HepG2 (cell line): ENCODE measurements at regions not wholly inside any gene's neighbourhood (a gene's known extent, or its start where the extent isn't known, plus 50 kb on each side); places are given as distances from the start of the nearest gene placed in this dataset.
A peak's percentile ranks its signal among the peaks of the same experiment; 100 is the strongest.

Experiments
- ATAC-seq: fragments of 200-7000 bp; cut with Tn5 transposase; 3 replicates; pipeline ENCODE4 v1.9.1; 2020; ENCODE audit warnings: mild to moderate bottlenecking, moderate library complexity
- BruUV-seq: library from RNA; stranded (reverse); fragments of 400-500 nt; replicated peaks from 2 replicates; lab custom pipeline; 2021; lab: Mats Ljungman, UMichigan
- CTCF ChIA-PET: fragments of 300-600 bp; formaldehyde crosslinking; extraction: SDS; loops from one replicate; lab custom pipeline; 2021; ENCODE audit warnings: low total read pairs, inconsistent platforms, low intra/inter-chr PET ratio; lab: Yijun Ruan, JAX
- POLR2A ChIA-PET: fragments of 350-600 bp; sonication (Branson Sonifier 250); formaldehyde crosslinking; loops from one replicate; lab custom pipeline; 2020; ENCODE audit warnings: antibody characterized with exemption, inconsistent platforms; lab: Yijun Ruan, JAX
- DNase-seq: peaks from one replicate; pipeline ENCODE4 v3.0.0-alpha.2; 2015; ENCODE audit warnings: low spot score
- FAIRE-seq: peaks from 3 replicates; lab custom pipeline; 2011; peaks lifted over from hg19 to GRCh38; lab: Jason Lieb, UNC
- H2AFZ ChIP-seq: one replicate; pipeline ENCODE4 v1.6.1; 2011; ENCODE audit warnings: low read length, inconsistent platforms
- H3K27ac ChIP-seq: fragments of 300-600 bp; 3 replicates; pipeline ENCODE4 v1.8.0; 2011; ENCODE audit warnings: mixed run types, mild to moderate bottlenecking, mixed read lengths, low read length, inconsistent platforms; ENCODE audit not compliant: insufficient read depth; ENCODE audit errors: extremely low read length
- H3K27me3 ChIP-seq, 2 experiments: fragments of 200-600 bp in 1 of 2; 2 replicates in 1 of 2; 3 replicates in 1 of 2; pipeline versions ENCODE4 v1.6.0 to v1.8.0; 2011; ENCODE audit warnings: low read length in 2 of 2, mild to moderate bottlenecking in 2 of 2, moderate library complexity in 2 of 2, inconsistent platforms in 1 of 2; ENCODE audit not compliant: insufficient read depth in 2 of 2, control insufficient read depth in 1 of 2
- H3K36me3 ChIP-seq, 2 experiments: fragments of 200-600 bp in 1 of 2; replicated peaks in 1 of 2; 2 replicates in 1 of 2; 3 replicates in 1 of 2; pipeline versions ENCODE4 v1.5.1 to v1.8.0; 2011; ENCODE audit warnings: low read length in 2 of 2, inconsistent platforms in 1 of 2; ENCODE audit not compliant: insufficient read depth in 2 of 2, control insufficient read depth in 1 of 2
- H3K4me1 ChIP-seq: 2 replicates; pipeline ENCODE4 v1.5.1; 2012; ENCODE audit warnings: low read length, inconsistent platforms; ENCODE audit not compliant: insufficient read depth
- H3K4me2 ChIP-seq: 2 replicates; pipeline ENCODE4 v1.6.0; 2011; ENCODE audit warnings: low read depth, low read length, inconsistent platforms
- H3K4me3 ChIP-seq, 3 experiments: fragments of 200-600 bp in 1 of 3; sonication (generic), shearing (Covaris generic) in 1 of 3; replicated peaks in 1 of 3; 2 replicates each; pipeline ENCODE4 v1.5.1; 2011 to 2016; ENCODE audit warnings: low read length in 3 of 3, inconsistent platforms in 2 of 3, low read depth in 2 of 3, mild to moderate bottlenecking in 2 of 3, control low read depth in 1 of 3, mixed read lengths in 1 of 3; ENCODE audit not compliant: insufficient read depth in 1 of 3
- H3K79me2 ChIP-seq: one replicate; pipeline ENCODE4 v1.6.1; 2011; ENCODE audit warnings: low read length, inconsistent platforms; ENCODE audit not compliant: insufficient read depth
- H3K9ac ChIP-seq: 2 replicates; pipeline ENCODE4 v1.6.0; 2011; ENCODE audit warnings: mild to moderate bottlenecking, low read depth, low read length, inconsistent platforms; ENCODE audit not compliant: insufficient read depth
- H3K9me3 ChIP-seq: 2 replicates; pipeline ENCODE4 v1.5.1; 2012; ENCODE audit warnings: mild to moderate bottlenecking, low read length
- H4K20me1 ChIP-seq: 2 replicates; pipeline ENCODE4 v1.6.0; 2011; ENCODE audit warnings: inconsistent platforms, mild to moderate bottlenecking, low read length, moderate library complexity; ENCODE audit not compliant: insufficient read depth
- EZH2 ChIP-seq: conservative IDR thresholded peaks from 2 replicates; pipeline ENCODE4 v1.6.1; 2012; ENCODE audit warnings: mild to moderate bottlenecking, low read depth, low read length, moderate library complexity
- FLYWCH1 ChIP-seq: sonication (generic); formaldehyde crosslinking; IDR thresholded peaks from 2 replicates; pipeline ENCODE4 v1.8.1; 2023; ENCODE audit warnings: mild to moderate bottlenecking, missing genetic modification reagents
- MAF1 ChIP-seq: sonication (generic); formaldehyde crosslinking; IDR thresholded peaks from 2 replicates; pipeline ENCODE4 v1.5.0; 2020; ENCODE audit warnings: missing genetic modification reagents, borderline replicate concordance
- MEIS1 ChIP-seq: sonication (generic); formaldehyde crosslinking; IDR thresholded peaks from 2 replicates; pipeline ENCODE4 v1.9.0; 2021; ENCODE audit warnings: mild to moderate bottlenecking, missing genetic modification reagents, moderate library complexity, borderline replicate concordance
- RXRB ChIP-seq: IDR thresholded peaks from 2 replicates; pipeline ENCODE4 v1.6.1; 2016; ENCODE audit warnings: borderline replicate concordance, missing genetic modification reagents, missing compliant biosample characterization
- SMARCE1 ChIP-seq: fragments of 450-650 bp; IDR thresholded peaks from 2 replicates; pipeline ENCODE4 v1.6.1; 2017; ENCODE audit warnings: borderline replicate concordance
- ZKSCAN8 ChIP-seq: IDR thresholded peaks from 2 replicates; pipeline ENCODE4 v1.6.1; 2016; ENCODE audit warnings: borderline replicate concordance, missing genetic modification reagents, missing compliant biosample characterization
- ZNF674 ChIP-seq: sonication (generic); formaldehyde crosslinking; IDR thresholded peaks from 2 replicates; pipeline ENCODE4 v1.5.0; 2020; ENCODE audit warnings: low read depth, mild to moderate bottlenecking, missing genetic modification reagents
- WGBS: methylation state at CpG from one replicate; pipeline ENCODE4 v1.1.6; 2017; ENCODE audit warnings: low lambda C conversion rate; 5-methylcytosine and 5-hydroxymethylcytosine counted together
- in situ Hi-C: cut with HindIII; loops from 2 replicates; pipeline ENCODE4 v1.10.0; 2017; ENCODE audit warnings: low pct_unique_long_range_greater_than_20kb; ENCODE audit not compliant: extremely low pct_ligation_motif_present
- intact Hi-C: fragments of 100-400 bp; cut with micrococcal nuclease; formaldehyde crosslinking; loops from one replicate; pipeline ENCODE4 v1.10.0; 2022; ENCODE audit not compliant: unreplicated experiment
- TF ChIP-seq, protein P1 (sequence below): sonication (generic); formaldehyde crosslinking; IDR thresholded peaks from 2 replicates; pipeline ENCODE4 v1.5.1; 2020; ENCODE audit warnings: mild to moderate bottlenecking, missing genetic modification reagents, moderate library complexity
- TF ChIP-seq, protein P2 (sequence below): sonication (generic); formaldehyde crosslinking; IDR thresholded peaks from 2 replicates; pipeline ENCODE4 v1.5.1; 2020; ENCODE audit warnings: missing genetic modification reagents, mild to moderate bottlenecking, borderline replicate concordance

GRCh38 chr3:44114142-44114541 is 127.5 kb upstream of the TOPAZ1 start (continued):
- TF ChIP-seq, protein P1, sequence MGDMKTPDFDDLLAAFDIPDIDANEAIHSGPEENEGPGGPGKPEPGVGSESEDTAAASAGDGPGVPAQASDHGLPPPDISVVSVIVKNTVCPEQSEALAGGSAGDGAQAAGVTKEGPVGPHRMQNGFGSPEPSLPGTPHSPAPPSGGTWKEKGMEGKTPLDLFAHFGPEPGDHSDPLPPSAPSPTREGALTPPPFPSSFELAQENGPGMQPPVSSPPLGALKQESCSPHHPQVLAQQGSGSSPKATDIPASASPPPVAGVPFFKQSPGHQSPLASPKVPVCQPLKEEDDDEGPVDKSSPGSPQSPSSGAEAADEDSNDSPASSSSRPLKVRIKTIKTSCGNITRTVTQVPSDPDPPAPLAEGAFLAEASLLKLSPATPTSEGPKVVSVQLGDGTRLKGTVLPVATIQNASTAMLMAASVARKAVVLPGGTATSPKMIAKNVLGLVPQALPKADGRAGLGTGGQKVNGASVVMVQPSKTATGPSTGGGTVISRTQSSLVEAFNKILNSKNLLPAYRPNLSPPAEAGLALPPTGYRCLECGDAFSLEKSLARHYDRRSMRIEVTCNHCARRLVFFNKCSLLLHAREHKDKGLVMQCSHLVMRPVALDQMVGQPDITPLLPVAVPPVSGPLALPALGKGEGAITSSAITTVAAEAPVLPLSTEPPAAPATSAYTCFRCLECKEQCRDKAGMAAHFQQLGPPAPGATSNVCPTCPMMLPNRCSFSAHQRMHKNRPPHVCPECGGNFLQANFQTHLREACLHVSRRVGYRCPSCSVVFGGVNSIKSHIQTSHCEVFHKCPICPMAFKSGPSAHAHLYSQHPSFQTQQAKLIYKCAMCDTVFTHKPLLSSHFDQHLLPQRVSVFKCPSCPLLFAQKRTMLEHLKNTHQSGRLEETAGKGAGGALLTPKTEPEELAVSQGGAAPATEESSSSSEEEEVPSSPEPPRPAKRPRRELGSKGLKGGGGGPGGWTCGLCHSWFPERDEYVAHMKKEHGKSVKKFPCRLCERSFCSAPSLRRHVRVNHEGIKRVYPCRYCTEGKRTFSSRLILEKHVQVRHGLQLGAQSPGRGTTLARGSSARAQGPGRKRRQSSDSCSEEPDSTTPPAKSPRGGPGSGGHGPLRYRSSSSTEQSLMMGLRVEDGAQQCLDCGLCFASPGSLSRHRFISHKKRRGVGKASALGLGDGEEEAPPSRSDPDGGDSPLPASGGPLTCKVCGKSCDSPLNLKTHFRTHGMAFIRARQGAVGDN (CRISPR knock-in tag): peak; percentile 29; the same call in 1 of the 2 replicates

- FAIRE-seq (no peak), ATAC-seq (no peak), DNase-seq (no peak)
- no peaks in the 10 kb centered on the region for H3K79me2 ChIP-seq
- no peaks in the 10 kb centered on the region for H4K20me1 ChIP-seq
- no TSS peak for BruUV-seq
- no peak overlapping the region for H2AFZ ChIP-seq
- peaks cover 0 to under 1% of the 10 kb centered on the region in 2 experiments; a peak in 1 of 5 replicates for H3K27me3 ChIP-seq
- no peaks in the 10 kb centered on the region for H3K36me3 ChIP-seq
- ChIA-PET CTCF (no interaction called here), POLR2A (no interaction called here)
- H3K4me3 ChIP-seq: no peak overlapping the region
- no peak overlapping the region for H3K9ac ChIP-seq
- WGBS: 0% methylated on average over 2 of the region's 2 CpGs
- no peak overlapping the region for H3K27ac ChIP-seq
- H3K4me1 ChIP-seq: no peaks in the 10 kb centered on the region
- no peaks in the 10 kb centered on the region for H3K9me3 ChIP-seq
- in situ Hi-C loops (loop anchor here (10.0 kb wide), 1 partner anchor 262 kb away; no protein-coding TSS in a partner anchor), intact Hi-C loops (loop anchor here (10.0 kb wide), 1 partner anchor 262 kb away; no protein-coding TSS in a partner anchor)
- no peak overlapping the region for H3K4me2 ChIP-seq
- TF ChIP-seq EZH2: no peak
- TF ChIP-seq ZNF674 (CRISPR knock-in tag): no peak
- no peak for TF ChIP-seq MAF1 (CRISPR knock-in tag)
- TF ChIP-seq, protein P2, sequence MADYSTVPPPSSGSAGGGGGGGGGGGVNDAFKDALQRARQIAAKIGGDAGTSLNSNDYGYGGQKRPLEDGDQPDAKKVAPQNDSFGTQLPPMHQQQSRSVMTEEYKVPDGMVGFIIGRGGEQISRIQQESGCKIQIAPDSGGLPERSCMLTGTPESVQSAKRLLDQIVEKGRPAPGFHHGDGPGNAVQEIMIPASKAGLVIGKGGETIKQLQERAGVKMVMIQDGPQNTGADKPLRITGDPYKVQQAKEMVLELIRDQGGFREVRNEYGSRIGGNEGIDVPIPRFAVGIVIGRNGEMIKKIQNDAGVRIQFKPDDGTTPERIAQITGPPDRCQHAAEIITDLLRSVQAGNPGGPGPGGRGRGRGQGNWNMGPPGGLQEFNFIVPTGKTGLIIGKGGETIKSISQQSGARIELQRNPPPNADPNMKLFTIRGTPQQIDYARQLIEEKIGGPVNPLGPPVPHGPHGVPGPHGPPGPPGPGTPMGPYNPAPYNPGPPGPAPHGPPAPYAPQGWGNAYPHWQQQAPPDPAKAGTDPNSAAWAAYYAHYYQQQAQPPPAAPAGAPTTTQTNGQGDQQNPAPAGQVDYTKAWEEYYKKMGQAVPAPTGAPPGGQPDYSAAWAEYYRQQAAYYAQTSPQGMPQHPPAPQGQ (CRISPR knock-in tag): no peak
- TF ChIP-seq SMARCE1: no peak
- TF ChIP-seq ZKSCAN8 (CRISPR knock-in tag): no peak
- TF ChIP-seq FLYWCH1 (CRISPR knock-in tag): no peak
- no peak for TF ChIP-seq RXRB (CRISPR knock-in tag)
- no peak for TF ChIP-seq MEIS1
Measured at GRCh38 chr3:44117239-44117638, 124.4 kb upstream of the TOPAZ1 start.
